ENCODE measurements at regions not wholly inside any gene's neighbourhood (a gene's known extent, or its start where the extent isn't known, plus 50 kb on each side); places are given as distances from the start of the nearest gene placed in this dataset.

GRCh38 chr17:70776441-70776840 is 607.1 kb downstream of the KCNJ2 start:
- no peaks in the 10 kb centered on the region for H3K4me1 ChIP-seq (ENCODE audit: control insufficient read depth in 1 of 2, insufficient read depth in 1 of 2, low read depth in 1 of 2, low read length in 1 of 2)
- H3K4me3 ChIP-seq (ENCODE audit: low read depth in 1 of 2, low read length in 1 of 2), result no peak overlapping the region
- no peak overlapping the region for H3K27ac ChIP-seq
- H3K36me3 ChIP-seq, result no peaks in the 10 kb centered on the region
- no peaks in the 10 kb centered on the region for H3K27me3 ChIP-seq
- TF ChIP-seq CTCF (IDR thresholded peaks at IDR 0.05), result no peak
- H3K9me3 ChIP-seq, result no peaks in the 10 kb centered on the region

DNA sequence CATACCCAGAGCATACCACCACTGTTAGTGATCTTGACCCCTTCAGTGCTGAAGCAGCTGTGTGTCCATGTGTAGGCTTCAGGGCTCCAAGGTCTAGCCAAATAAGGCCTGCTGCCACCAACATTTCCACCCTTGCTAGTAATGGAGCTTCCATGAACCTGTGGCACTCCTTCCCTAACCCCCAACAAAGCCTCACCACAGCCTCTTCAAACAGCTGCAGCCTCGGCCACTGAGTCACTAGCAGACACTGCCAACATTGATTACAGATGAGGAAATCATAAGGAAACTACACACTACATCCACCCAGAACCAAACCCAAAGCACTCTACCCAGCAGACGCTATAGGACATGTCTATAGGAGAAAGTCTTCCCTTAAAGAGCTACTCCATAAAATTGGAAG is 610.7 kb downstream of the KCNJ2 start:
- Histone ChIP-seq H3K4me3 (ENCODE audit: low read depth in 1 of 2, low read length in 1 of 2) (no peak overlapping the region), H3K4me1 (ENCODE audit: control insufficient read depth in 1 of 2, insufficient read depth in 1 of 2, low read depth in 1 of 2, low read length in 1 of 2) (no peaks in the 10 kb centered on the region), H3K27me3 (no peaks in the 10 kb centered on the region), H3K27ac (no peak overlapping the region), H3K9me3 (no peaks in the 10 kb centered on the region), H3K36me3 (no peaks in the 10 kb centered on the region)
- no peak for TF ChIP-seq CTCF (IDR thresholded peaks at IDR 0.05)

- no peak for TF ChIP-seq CTCF (IDR thresholded peaks at IDR 0.05)
- H3K4me1 ChIP-seq (ENCODE audit: control insufficient read depth in 1 of 2, insufficient read depth in 1 of 2, low read depth in 1 of 2, low read length in 1 of 2), result no peaks in the 10 kb centered on the region
Measured at GRCh38 chr17:70786081-70786480, 616.7 kb downstream of the KCNJ2 start.

DNA sequence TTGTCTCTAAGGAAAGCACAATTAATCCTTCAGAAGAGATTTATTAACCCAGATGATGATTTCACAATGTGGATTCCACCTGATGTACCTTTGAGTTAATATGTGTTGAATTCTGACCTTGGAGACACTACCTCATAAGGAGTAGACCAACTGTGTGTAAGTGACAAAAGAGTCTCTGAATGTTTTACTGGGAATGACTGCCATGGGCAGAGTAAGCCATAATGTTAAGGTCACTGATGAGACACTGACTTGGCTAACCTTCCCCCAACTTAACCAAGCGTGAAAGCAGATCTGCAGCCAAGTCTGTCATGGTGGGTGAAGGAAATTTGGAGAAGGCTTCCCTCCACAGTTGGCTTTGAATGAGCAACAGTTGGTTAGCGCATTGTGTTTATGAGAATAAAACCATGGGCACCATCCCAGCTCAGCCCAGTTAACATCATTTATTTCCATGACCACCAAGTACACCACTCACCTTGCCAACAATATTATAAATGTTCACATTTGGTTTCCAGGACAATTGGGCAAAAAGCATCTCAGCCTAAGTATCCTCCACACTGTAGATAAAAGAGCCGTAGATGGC is 618.5 kb downstream of the KCNJ2 start:
- H3K4me3 ChIP-seq (ENCODE audit: low read depth in 1 of 2, low read length in 1 of 2), result no peak overlapping the region
- H3K27ac ChIP-seq, result no peak overlapping the region
- no peaks in the 10 kb centered on the region for H3K36me3 ChIP-seq
- H3K27me3 ChIP-seq, result no peaks in the 10 kb centered on the region
- H3K4me1 ChIP-seq (ENCODE audit: control insufficient read depth in 1 of 2, insufficient read depth in 1 of 2, low read depth in 1 of 2, low read length in 1 of 2), result no peaks in the 10 kb centered on the region
- no peaks in the 10 kb centered on the region for H3K9me3 ChIP-seq
- no peak for TF ChIP-seq CTCF (IDR thresholded peaks at IDR 0.05)

More at GRCh38 chr17:70786081-70786480, 616.7 kb downstream of the KCNJ2 start:
- Histone ChIP-seq H3K9me3 (no peaks in the 10 kb centered on the region), H3K36me3 (no peaks in the 10 kb centered on the region), H3K4me3 (ENCODE audit: low read depth in 1 of 2, low read length in 1 of 2) (no peak overlapping the region), H3K27ac (no peak overlapping the region), H3K27me3 (no peaks in the 10 kb centered on the region)

- no peaks in the 10 kb centered on the region for H3K36me3 ChIP-seq
- no peaks in the 10 kb centered on the region for H3K4me1 ChIP-seq (ENCODE audit: control insufficient read depth in 1 of 2, insufficient read depth in 1 of 2, low read depth in 1 of 2, low read length in 1 of 2)
- H3K4me3 ChIP-seq (ENCODE audit: low read depth in 1 of 2, low read length in 1 of 2), result no peak overlapping the region
- H3K9me3 ChIP-seq, result no peaks in the 10 kb centered on the region
- no peak overlapping the region for H3K27ac ChIP-seq
- H3K27me3 ChIP-seq, result no peaks in the 10 kb centered on the region
- no peak for TF ChIP-seq CTCF (IDR thresholded peaks at IDR 0.05)
Measured at GRCh38 chr17:70791748-70792443, 622.6 kb downstream of the KCNJ2 start.
